ENCODE measurements at regions not wholly inside any gene's neighbourhood (a gene's known extent, or its start where the extent isn't known, plus 50 kb on each side); places are given as distances from the start of the nearest gene placed in this dataset.
A peak's percentile ranks its signal among the peaks of the same experiment; 100 is the strongest.

DNA sequence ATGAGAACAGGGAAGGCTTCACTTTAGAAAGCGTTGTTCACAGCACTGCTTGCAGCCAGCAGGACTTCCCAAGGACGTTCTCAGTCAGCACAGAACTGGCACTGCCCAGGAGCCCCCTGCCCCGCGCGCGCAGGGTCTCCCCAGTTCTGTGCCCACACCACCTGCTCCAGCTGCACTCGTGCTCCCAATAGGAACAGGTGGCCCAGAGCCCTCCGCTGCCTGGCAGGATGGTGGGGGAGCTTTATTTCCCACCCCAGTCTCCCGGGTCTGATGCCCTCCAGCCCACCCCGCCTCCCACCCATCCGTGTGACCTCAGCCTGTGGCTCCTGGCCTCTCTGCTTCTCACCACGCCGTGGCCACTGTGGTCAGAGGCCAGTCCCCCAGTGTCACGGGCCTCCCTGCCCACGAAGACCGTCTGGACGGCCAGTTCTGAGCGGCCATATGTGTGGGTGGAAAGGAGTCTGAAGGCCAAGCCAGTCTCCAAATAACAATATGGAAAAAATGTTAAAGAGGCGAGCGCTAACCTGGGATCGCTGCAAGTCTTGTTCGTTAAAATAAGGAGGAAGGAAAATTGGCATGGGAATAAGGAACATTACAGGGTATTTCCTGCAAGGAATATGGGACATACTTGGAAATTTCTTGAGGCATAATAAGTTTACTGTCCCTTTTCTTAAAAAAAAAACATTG, 54.6 kb upstream of the PCSK6 start:
- TF ChIP-seq, protein P1, sequence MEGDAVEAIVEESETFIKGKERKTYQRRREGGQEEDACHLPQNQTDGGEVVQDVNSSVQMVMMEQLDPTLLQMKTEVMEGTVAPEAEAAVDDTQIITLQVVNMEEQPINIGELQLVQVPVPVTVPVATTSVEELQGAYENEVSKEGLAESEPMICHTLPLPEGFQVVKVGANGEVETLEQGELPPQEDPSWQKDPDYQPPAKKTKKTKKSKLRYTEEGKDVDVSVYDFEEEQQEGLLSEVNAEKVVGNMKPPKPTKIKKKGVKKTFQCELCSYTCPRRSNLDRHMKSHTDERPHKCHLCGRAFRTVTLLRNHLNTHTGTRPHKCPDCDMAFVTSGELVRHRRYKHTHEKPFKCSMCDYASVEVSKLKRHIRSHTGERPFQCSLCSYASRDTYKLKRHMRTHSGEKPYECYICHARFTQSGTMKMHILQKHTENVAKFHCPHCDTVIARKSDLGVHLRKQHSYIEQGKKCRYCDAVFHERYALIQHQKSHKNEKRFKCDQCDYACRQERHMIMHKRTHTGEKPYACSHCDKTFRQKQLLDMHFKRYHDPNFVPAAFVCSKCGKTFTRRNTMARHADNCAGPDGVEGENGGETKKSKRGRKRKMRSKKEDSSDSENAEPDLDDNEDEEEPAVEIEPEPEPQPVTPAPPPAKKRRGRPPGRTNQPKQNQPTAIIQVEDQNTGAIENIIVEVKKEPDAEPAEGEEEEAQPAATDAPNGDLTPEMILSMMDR (conservative IDR thresholded peaks at IDR 0.05; ENCODE audit: control insufficient read depth, insufficient read depth, low read depth, low read length), result no peak
- DNase-seq (ENCODE audit: low read depth), result no peak
- no peak overlapping the region for H3K4me3 ChIP-seq (ENCODE audit: control insufficient read depth, low read depth, low read length)

- H3K4me3 ChIP-seq (ENCODE audit: control insufficient read depth, low read depth, low read length), result no peak overlapping the region
- TF ChIP-seq, protein P1 (conservative IDR thresholded peaks at IDR 0.05; ENCODE audit: control insufficient read depth, insufficient read depth, low read depth, low read length), result no peak
- DNase-seq (ENCODE audit: low read depth), result no peak
These were observed 53.9 kb upstream of the PCSK6 start for GRCh38 chr15:101543431-101543830.

- TF ChIP-seq, protein P1 (conservative IDR thresholded peaks at IDR 0.05; ENCODE audit: control insufficient read depth, insufficient read depth, low read depth, low read length), result no peak
- no peak for DNase-seq (ENCODE audit: low read depth)
- no peak overlapping the region for H3K4me3 ChIP-seq (ENCODE audit: control insufficient read depth, low read depth, low read length)
These were observed 53.5 kb upstream of the PCSK6 start for GRCh38 chr15:101543026-101543390.

- TF ChIP-seq, protein P1 (conservative IDR thresholded peaks at IDR 0.05; ENCODE audit: control insufficient read depth, insufficient read depth, low read depth, low read length), result no peak
- no peak for DNase-seq (ENCODE audit: low read depth)
- H3K4me3 ChIP-seq (ENCODE audit: control insufficient read depth, low read depth, low read length), result no peak overlapping the region
These were observed 53.0 kb upstream of the PCSK6 start for GRCh38 chr15:101542306-101543025.

GRCh38 chr15:101541501-101542292, 52.2 kb upstream of the PCSK6 start:
- TF ChIP-seq, protein P1 (conservative IDR thresholded peaks at IDR 0.05; ENCODE audit: control insufficient read depth, insufficient read depth, low read depth, low read length), result no peak
- H3K4me3 ChIP-seq (ENCODE audit: control insufficient read depth, low read depth, low read length), result no peak overlapping the region
- DNase-seq (ENCODE audit: low read depth), result no peak

GRCh38 chr15:101540480-101541239, 51.2 kb upstream of the PCSK6 start:
- TF ChIP-seq, protein P1 (conservative IDR thresholded peaks at IDR 0.05; ENCODE audit: control insufficient read depth, insufficient read depth, low read depth, low read length), result no peak
- DNase-seq (ENCODE audit: low read depth), result peak; percentile 2
- no peak overlapping the region for H3K4me3 ChIP-seq (ENCODE audit: control insufficient read depth, low read depth, low read length)
